HG02759 (cell line): ENCODE measurements at regions not wholly inside any gene's neighbourhood (a gene's known extent, or its start where the extent isn't known, plus 50 kb on each side); places are given as distances from the start of the nearest gene placed in this dataset.
A peak's percentile ranks its signal among the peaks of the same experiment; 100 is the strongest.

Source experiments
- ATAC-seq: cut with Tn5 transposase; IDR thresholded peaks from one replicate; pipeline ENCODE4 v1.9.1; 2021; ENCODE audit warnings: mild to moderate bottlenecking, moderate library complexity; ENCODE audit not compliant: unreplicated experiment

- no peak for ATAC-seq
Observed at GRCh38 chr10:113357681-113358300, 195.1 kb upstream of the HABP2 start.

GRCh38 chr10:113359655-113360054 lies 193.2 kb upstream of the HABP2 start:
- ATAC-seq = no peak

GRCh38 chr10:113360870-113361269 lies 192.0 kb upstream of the HABP2 start:
- ATAC-seq = no peak

- no peak for ATAC-seq
Observed at GRCh38 chr10:113362645-113363091, 190.2 kb upstream of the HABP2 start.

- no peak for ATAC-seq
Observed at GRCh38 chr10:113364227-113364626, 188.6 kb upstream of the HABP2 start.

GRCh38 chr10:113368666-113369364 lies 184.0 kb upstream of the HABP2 start:
- no peak for ATAC-seq

- no peak for ATAC-seq
Observed at GRCh38 chr10:113369365-113369694, 183.5 kb upstream of the HABP2 start.

- ATAC-seq = no peak
Observed at GRCh38 chr10:113376428-113376827, 176.4 kb upstream of the HABP2 start.

- no peak for ATAC-seq
Observed at GRCh38 chr10:113379091-113379490, 173.8 kb upstream of the HABP2 start.

GRCh38 chr10:113381416-113381815 lies 171.4 kb upstream of the HABP2 start:
- ATAC-seq = no peak

- ATAC-seq = peak; percentile 59
Observed at GRCh38 chr10:113381981-113382509, 170.8 kb upstream of the HABP2 start.

- ATAC-seq = no peak
Observed at GRCh38 chr10:113382691-113383090, 170.2 kb upstream of the HABP2 start.

- no peak for ATAC-seq
Observed at GRCh38 chr10:113384181-113384580, 168.7 kb upstream of the HABP2 start.

GRCh38 chr10:113385021-113385999 lies 167.5 kb upstream of the HABP2 start:
- peak; percentile 85 for ATAC-seq

- ATAC-seq = no peak
Observed at GRCh38 chr10:113386005-113386404, 166.8 kb upstream of the HABP2 start.

GRCh38 chr10:113389969-113390368 lies 162.9 kb upstream of the HABP2 start:
- no peak for ATAC-seq

GRCh38 chr10:113390896-113391295 lies 162.0 kb upstream of the HABP2 start:
- ATAC-seq = no peak

GRCh38 chr10:113397047-113397446 lies 155.8 kb upstream of the HABP2 start:
- ATAC-seq = no peak

GRCh38 chr10:113399065-113399464 lies 153.8 kb upstream of the HABP2 start:
- ATAC-seq = no peak

- ATAC-seq = no peak
Observed at GRCh38 chr10:113402602-113403001, 150.3 kb upstream of the HABP2 start.

- no peak for ATAC-seq
Observed at GRCh38 chr10:113407218-113407617, 145.6 kb upstream of the HABP2 start.
